ENCODE measurements at regions not wholly inside any gene's neighbourhood (a gene's known extent, or its start where the extent isn't known, plus 50 kb on each side); places are given as distances from the start of the nearest gene placed in this dataset.

- no peak for DNase-seq
Observed at GRCh38 chr12:91922674-91923073, 223.0 kb downstream of the BTG1 start.

- DNase-seq: no peak
Observed at GRCh38 chr12:91922139-91922538, 223.5 kb downstream of the BTG1 start.

GRCh38 chr12:91921555-91921954 is 224.1 kb downstream of the BTG1 start:
- no peak for DNase-seq

- no peak for DNase-seq
Observed at GRCh38 chr12:91920741-91921140, 224.9 kb downstream of the BTG1 start.

GRCh38 chr12:91920276-91920675 is 225.4 kb downstream of the BTG1 start:
- DNase-seq: no peak

- DNase-seq: no peak
Observed at GRCh38 chr12:91918431-91918830, 227.2 kb downstream of the BTG1 start.

- DNase-seq: no peak
Observed at GRCh38 chr12:91914701-91915100, 230.9 kb downstream of the BTG1 start.

GRCh38 chr12:91913651-91914050 is 232.0 kb downstream of the BTG1 start:
- no peak for DNase-seq

- DNase-seq: no peak
Observed at GRCh38 chr12:91913124-91913523, 232.5 kb downstream of the BTG1 start.

- no peak for DNase-seq
Observed at GRCh38 chr12:91912178-91912577, 233.5 kb downstream of the BTG1 start.

GRCh38 chr12:91910871-91911388 is 234.7 kb downstream of the BTG1 start:
- DNase-seq: no peak

- DNase-seq: no peak
Observed at GRCh38 chr12:91902860-91903683, 242.6 kb downstream of the BTG1 start.

GRCh38 chr12:91901381-91902074 is 244.1 kb downstream of the BTG1 start:
- no peak for DNase-seq

GRCh38 chr12:91900971-91901370 is 244.7 kb downstream of the BTG1 start:
- no peak for DNase-seq

GRCh38 chr12:91899056-91899455 is 246.6 kb downstream of the BTG1 start:
- no peak for DNase-seq

- no peak for DNase-seq
Observed at GRCh38 chr12:91897025-91897515, 248.6 kb downstream of the BTG1 start.

- DNase-seq: no peak
Observed at GRCh38 chr12:91896286-91897024, 249.2 kb downstream of the BTG1 start.

GRCh38 chr12:91894911-91895310 is 250.7 kb downstream of the BTG1 start:
- no peak for DNase-seq

GRCh38 chr12:91893476-91893875 is 252.2 kb downstream of the BTG1 start:
- DNase-seq: no peak

- DNase-seq: no peak
Observed at GRCh38 chr12:91892081-91892855, 253.4 kb downstream of the BTG1 start.

- DNase-seq: no peak
Observed at GRCh38 chr12:91890742-91891141, 254.9 kb downstream of the BTG1 start.
